DMS153 treated with DMSO at 0.1 percent for 48 hours (cell line): ENCODE measurements at regions not wholly inside any gene's neighbourhood (a gene's known extent, or its start where the extent isn't known, plus 50 kb on each side); places are given as distances from the start of the nearest gene placed in this dataset.

ENCODE experiments used
- DNase-seq: peaks from one replicate; lab custom pipeline; 2025; ENCODE audit not compliant: unreplicated experiment; lab: John Stamatoyannopoulos, UW

GRCh38 chr3:103047640-103048039 lies 612.8 kb downstream of the ZPLD1 start:
- DNase-seq = no peak

GRCh38 chr3:103048068-103048722 lies 613.4 kb downstream of the ZPLD1 start:
- no peak for DNase-seq

- DNase-seq = no peak
Observed at GRCh38 chr3:103052236-103052830, 617.5 kb downstream of the ZPLD1 start.

- DNase-seq = no peak
Observed at GRCh38 chr3:103055021-103055520, 620.3 kb downstream of the ZPLD1 start.

GRCh38 chr3:103056542-103056941 lies 621.7 kb downstream of the ZPLD1 start:
- DNase-seq = no peak

- DNase-seq = no peak
Observed at GRCh38 chr3:103057003-103057402, 622.2 kb downstream of the ZPLD1 start.

GRCh38 chr3:103057487-103057886 lies 622.7 kb downstream of the ZPLD1 start:
- no peak for DNase-seq

GRCh38 chr3:103059432-103059831 lies 624.6 kb downstream of the ZPLD1 start:
- no peak for DNase-seq

GRCh38 chr3:103060242-103060641 lies 625.4 kb downstream of the ZPLD1 start:
- no peak for DNase-seq

- DNase-seq = no peak
Observed at GRCh38 chr3:103067963-103068362, 633.1 kb downstream of the ZPLD1 start.

- no peak for DNase-seq
Observed at GRCh38 chr3:103075282-103075681, 640.5 kb downstream of the ZPLD1 start.

- no peak for DNase-seq
Observed at GRCh38 chr3:103077910-103078309, 643.1 kb downstream of the ZPLD1 start.

GRCh38 chr3:103082501-103082900 lies 647.7 kb downstream of the ZPLD1 start:
- DNase-seq = no peak

- no peak for DNase-seq
Observed at GRCh38 chr3:103083848-103084631, 649.2 kb downstream of the ZPLD1 start.

- DNase-seq = no peak
Observed at GRCh38 chr3:103085465-103085864, 650.6 kb downstream of the ZPLD1 start.

GRCh38 chr3:103089758-103090157 lies 654.9 kb downstream of the ZPLD1 start:
- DNase-seq = no peak

- DNase-seq = no peak
Observed at GRCh38 chr3:103105206-103105605, 670.4 kb downstream of the ZPLD1 start.

GRCh38 chr3:103112273-103112672 lies 677.5 kb downstream of the ZPLD1 start:
- DNase-seq = no peak

- DNase-seq = no peak
Observed at GRCh38 chr3:103126115-103126514, 691.3 kb downstream of the ZPLD1 start.

GRCh38 chr3:103127098-103127630 lies 692.3 kb downstream of the ZPLD1 start:
- no peak for DNase-seq

- no peak for DNase-seq
Observed at GRCh38 chr3:103127737-103128136, 692.9 kb downstream of the ZPLD1 start.
